GM19467 (cell line): ENCODE measurements at regions not wholly inside any gene's neighbourhood (a gene's known extent, or its start where the extent isn't known, plus 50 kb on each side); places are given as distances from the start of the nearest gene placed in this dataset.
A peak's percentile ranks its signal among the peaks of the same experiment; 100 is the strongest.

Experiments
- ATAC-seq: cut with Tn5 transposase; IDR thresholded peaks from one replicate; pipeline ENCODE4 v1.9.1; 2021; ENCODE audit warnings: mild to moderate bottlenecking, moderate library complexity; ENCODE audit not compliant: unreplicated experiment

DNA sequence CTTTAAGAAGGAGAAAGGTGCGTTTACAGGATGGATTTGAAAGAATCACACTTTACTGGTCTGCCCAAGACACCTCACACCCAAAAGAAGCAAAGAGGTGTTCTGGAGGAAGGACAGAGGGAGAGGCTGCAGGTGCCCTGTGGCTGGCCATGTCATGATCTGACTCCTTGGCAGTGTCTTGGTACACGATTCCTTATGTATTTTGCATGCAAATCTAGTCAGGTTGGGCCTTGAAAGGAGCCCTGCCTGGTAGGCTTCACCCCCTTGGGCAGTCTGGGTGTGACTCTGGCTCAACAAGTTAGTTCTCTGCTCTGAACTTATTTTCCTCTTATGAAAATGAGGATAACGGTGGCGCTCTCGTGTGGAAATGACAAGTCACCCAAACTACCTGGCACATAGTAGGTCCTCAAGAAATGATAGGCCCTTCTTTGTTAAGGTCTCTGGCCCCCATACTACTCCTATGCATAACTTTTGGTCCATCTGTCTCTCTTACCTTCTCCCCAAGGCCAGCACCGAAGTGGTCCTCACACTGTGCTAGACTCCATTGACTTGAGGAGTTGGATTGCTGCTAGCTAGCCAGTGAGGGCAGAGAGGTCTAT is 212.5 kb downstream of the SEMA6A start:
- no peak for ATAC-seq

DNA sequence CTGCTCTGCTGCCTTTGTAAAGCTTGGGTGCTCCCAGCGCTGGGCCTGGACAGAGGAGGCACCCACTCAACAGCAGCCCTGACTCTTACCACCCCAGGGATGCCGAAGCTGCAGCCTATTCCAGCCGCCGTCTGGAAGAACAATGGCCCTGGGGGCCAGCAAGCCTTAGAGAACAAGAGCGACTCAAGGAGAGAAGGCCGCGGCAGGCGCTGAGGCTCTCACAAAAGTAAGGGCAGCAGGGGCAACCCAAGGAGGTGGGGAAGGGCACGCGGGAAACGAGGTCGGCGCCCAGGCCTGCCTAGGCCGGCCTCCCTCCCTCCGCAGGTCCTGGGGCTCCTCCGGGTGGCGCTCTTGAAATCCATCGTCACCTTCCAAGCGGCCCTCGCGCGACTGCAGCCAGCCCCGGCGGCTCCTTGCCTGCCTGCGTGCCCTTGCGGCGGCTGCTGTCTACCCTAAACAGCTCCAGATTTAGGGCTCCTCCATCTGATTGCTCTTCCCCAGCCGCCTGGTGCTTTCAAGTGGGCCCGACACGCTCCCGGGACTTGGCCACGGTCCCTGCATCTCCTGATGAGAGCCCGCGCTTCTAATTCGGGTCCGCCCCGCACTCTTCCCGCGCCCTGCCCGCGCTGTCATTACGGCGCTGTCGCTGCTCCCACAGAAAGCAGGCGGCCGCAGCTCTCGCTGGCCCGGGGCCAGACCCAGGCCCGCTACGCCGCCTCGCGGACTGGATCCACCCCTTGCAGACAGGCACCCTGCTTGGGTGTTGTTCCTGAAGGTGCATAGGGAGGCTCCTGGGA is 213.3 kb downstream of the SEMA6A start:
- ATAC-seq: no peak

GRCh38 chr5:116360008-116360853 is 214.4 kb downstream of the SEMA6A start:
- no peak for ATAC-seq

GRCh38 chr5:116359592-116359991 is 215.0 kb downstream of the SEMA6A start:
- ATAC-seq: no peak

GRCh38 chr5:116358911-116359418 is 215.7 kb downstream of the SEMA6A start:
- ATAC-seq: peak; percentile 97

DNA sequence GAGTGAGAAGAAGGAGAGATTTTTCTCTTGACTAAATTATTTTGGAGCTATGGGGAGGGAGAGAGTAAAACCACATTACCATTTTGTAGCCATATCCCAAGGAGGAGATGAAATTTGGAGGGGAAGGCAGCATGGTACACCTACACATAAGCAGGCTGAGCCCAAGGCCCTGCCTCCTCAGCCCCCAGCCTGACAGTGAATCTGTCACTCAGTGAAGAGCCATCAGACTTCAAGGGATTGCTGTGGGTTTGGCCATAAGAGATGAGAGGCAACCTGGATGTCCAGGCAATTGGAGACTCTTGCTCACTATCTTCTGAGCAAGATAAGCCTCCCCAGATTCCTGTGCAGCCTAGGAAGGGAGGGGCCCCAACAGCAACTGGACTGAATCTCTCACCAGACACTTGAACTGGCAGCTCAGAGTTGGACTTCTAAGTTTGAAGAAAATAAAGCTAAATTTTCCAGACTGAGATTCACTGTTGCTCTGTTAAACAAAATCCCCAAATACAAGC is 216.6 kb downstream of the SEMA6A start:
- ATAC-seq: no peak

DNA sequence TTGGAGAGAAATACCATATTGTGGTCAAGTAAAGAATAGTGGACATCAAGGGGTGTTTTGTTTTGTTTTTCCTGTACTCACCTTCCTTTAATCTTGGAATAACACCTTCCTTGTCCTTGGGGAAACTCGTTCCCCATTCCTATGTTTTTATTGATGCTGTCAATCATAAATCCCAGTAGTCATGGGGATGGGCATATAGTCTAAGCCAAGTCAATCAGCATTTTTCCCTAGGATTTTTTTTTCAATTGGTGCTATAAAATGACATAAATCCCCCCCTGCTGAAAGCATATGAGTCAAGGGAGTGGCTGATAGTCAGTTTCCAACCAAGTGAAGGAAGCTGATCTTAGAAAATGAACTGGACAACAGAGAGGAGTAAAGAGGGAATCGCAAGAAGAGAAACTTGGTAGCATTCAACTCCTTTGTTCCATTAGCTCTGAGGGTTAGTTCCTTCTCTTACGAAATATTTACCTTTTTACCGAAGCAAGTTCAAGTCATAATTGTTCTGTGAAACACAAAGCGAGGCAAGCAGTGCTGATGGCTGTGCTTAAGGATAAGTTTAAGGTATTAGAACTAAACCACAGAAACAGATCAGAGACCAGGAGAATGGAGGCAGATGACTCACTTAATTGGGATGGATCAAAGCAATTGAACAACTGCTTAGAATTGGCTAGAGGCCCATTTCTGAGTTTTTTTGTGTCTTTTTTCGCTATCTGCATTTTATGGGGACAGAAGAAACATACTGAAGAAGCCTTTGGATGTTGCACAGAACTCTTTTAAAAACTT is 218.6 kb downstream of the SEMA6A start:
- no peak for ATAC-seq

GRCh38 chr5:116354699-116355098 is 219.9 kb downstream of the SEMA6A start:
- ATAC-seq: no peak

DNA sequence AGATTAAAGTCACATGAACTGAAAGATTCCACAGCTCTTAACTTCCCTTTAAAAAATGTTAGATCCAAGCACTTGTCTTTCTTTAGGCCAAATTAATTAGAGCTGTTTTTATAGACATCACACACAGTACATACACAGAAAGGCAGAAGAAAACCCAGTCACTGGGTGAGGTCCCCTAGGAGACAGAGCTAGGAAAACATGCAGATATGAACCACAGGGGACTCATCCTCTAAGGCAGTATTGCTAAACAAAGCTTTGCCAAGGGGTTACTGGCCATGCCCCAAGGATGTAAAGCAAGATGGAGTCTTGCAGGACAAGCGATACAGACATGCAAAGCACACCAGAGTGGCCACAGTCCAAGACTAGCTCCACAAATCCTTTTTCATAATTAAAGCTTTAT is 227.0 kb downstream of the SEMA6A start:
- ATAC-seq: no peak

DNA sequence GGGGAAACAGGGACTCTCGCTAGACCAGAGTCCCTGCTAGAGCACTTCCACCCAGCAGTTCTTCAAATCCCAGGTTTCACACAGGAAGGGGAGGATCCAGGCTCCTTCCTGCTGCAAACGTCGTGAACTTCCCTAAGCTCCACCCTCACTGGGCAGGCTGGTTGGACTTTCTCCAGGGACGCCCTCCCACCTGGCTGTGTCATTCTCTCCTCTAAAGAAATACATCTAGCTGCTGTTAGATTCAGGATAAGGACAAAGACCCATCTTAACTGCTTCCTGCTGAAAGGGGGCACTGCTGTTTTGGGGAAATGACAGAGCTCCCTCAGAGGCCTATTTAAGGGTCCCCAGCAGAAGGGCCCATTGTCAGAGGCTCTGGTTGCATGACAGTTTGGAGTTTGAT is 230.7 kb downstream of the SEMA6A start:
- ATAC-seq: no peak
